ENCODE measurements at regions not wholly inside any gene's neighbourhood (a gene's known extent, or its start where the extent isn't known, plus 50 kb on each side); places are given as distances from the start of the nearest gene placed in this dataset.

GRCh38 chr11:25197515-25197914, 700.7 kb downstream of the LUZP2 start:
- no peak for FAIRE-seq
- Histone ChIP-seq H3K4me1 (ENCODE audit: control insufficient read depth, extremely low read depth, insufficient read depth, low read length) (no peaks in the 10 kb centered on the region), H3K9ac (ENCODE audit: control insufficient read depth, extremely low read depth, insufficient read depth, low read length) (no peak overlapping the region), H3K36me3 (ENCODE audit: control insufficient read depth in 2 of 2, extremely low read depth in 1 of 2, insufficient read depth in 2 of 2, low read length in 2 of 2) (no peaks in the 10 kb centered on the region), H3K27ac (ENCODE audit: control insufficient read depth, insufficient read depth, low read length) (no peak overlapping the region), H3K4me2 (ENCODE audit: control insufficient read depth, extremely low read depth, insufficient read depth, low read depth, low read length) (no peak overlapping the region), H3K27me3 (ENCODE audit: control insufficient read depth, extremely low read depth, insufficient read depth, low read length) (no peaks in the 10 kb centered on the region), H3K9me3 (ENCODE audit: control insufficient read depth, low read depth, low read length) (no peaks in the 10 kb centered on the region), H3K9me1 (ENCODE audit: control insufficient read depth, extremely low read depth, insufficient read depth, low read length) (no peaks in the 10 kb centered on the region), H3K4me3 (ENCODE audit: control insufficient read depth in 2 of 3, extremely low read depth in 1 of 3, insufficient read depth in 2 of 3, low read depth in 1 of 3, low read length in 3 of 3) (no peak overlapping the region), H3K79me2 (ENCODE audit: control insufficient read depth, insufficient read depth, low read length) (no peaks in the 10 kb centered on the region), H2AFZ (ENCODE audit: control insufficient read depth, low read length) (no peak overlapping the region), H4K20me1 (ENCODE audit: control insufficient read depth, extremely low read depth, insufficient read depth, low read length) (no peaks in the 10 kb centered on the region)
- dilution Hi-C loops (cut with MboI; ENCODE audit: extremely low pct_ligation_motif_present, low sequenced_read_pairs): no loop called here
- no peak for DNase-seq (ENCODE audit: low read depth, low spot score)
- TF ChIP-seq EZH2 (IDR thresholded peaks at IDR 0.05; ENCODE audit: low read length) (no peak), CTCF (optimal IDR thresholded peaks at IDR 0.05 in 1 of 3, IDR thresholded peaks at IDR 0.05 in 1 of 3, conservative IDR thresholded peaks at IDR 0.05 in 1 of 3; ENCODE audit: extremely low read depth in 1 of 3, insufficient read depth in 2 of 3, low read length in 3 of 3) (no peak)

- Histone ChIP-seq H3K27ac (ENCODE audit: control insufficient read depth, insufficient read depth, low read length) (no peak overlapping the region), H3K36me3 (ENCODE audit: control insufficient read depth in 2 of 2, extremely low read depth in 1 of 2, insufficient read depth in 2 of 2, low read length in 2 of 2) (no peaks in the 10 kb centered on the region), H4K20me1 (ENCODE audit: control insufficient read depth, extremely low read depth, insufficient read depth, low read length) (no peaks in the 10 kb centered on the region), H3K27me3 (ENCODE audit: control insufficient read depth, extremely low read depth, insufficient read depth, low read length) (no peaks in the 10 kb centered on the region), H3K4me3 (ENCODE audit: control insufficient read depth in 2 of 3, extremely low read depth in 1 of 3, insufficient read depth in 2 of 3, low read depth in 1 of 3, low read length in 3 of 3) (no peak overlapping the region), H3K9me1 (ENCODE audit: control insufficient read depth, extremely low read depth, insufficient read depth, low read length) (no peaks in the 10 kb centered on the region), H3K4me1 (ENCODE audit: control insufficient read depth, extremely low read depth, insufficient read depth, low read length) (no peaks in the 10 kb centered on the region), H3K79me2 (ENCODE audit: control insufficient read depth, insufficient read depth, low read length) (no peaks in the 10 kb centered on the region), H3K4me2 (ENCODE audit: control insufficient read depth, extremely low read depth, insufficient read depth, low read depth, low read length) (no peak overlapping the region), H3K9ac (ENCODE audit: control insufficient read depth, extremely low read depth, insufficient read depth, low read length) (no peak overlapping the region), H3K9me3 (ENCODE audit: control insufficient read depth, low read depth, low read length) (no peaks in the 10 kb centered on the region), H2AFZ (ENCODE audit: control insufficient read depth, low read length) (no peak overlapping the region)
- DNase-seq (ENCODE audit: low read depth, low spot score) (no peak), FAIRE-seq (no peak)
- TF ChIP-seq CTCF (optimal IDR thresholded peaks at IDR 0.05 in 1 of 3, IDR thresholded peaks at IDR 0.05 in 1 of 3, conservative IDR thresholded peaks at IDR 0.05 in 1 of 3; ENCODE audit: extremely low read depth in 1 of 3, insufficient read depth in 2 of 3, low read length in 3 of 3): no peak
- TF ChIP-seq EZH2 (IDR thresholded peaks at IDR 0.05; ENCODE audit: low read length): no peak
- dilution Hi-C loops (cut with MboI; ENCODE audit: extremely low pct_ligation_motif_present, low sequenced_read_pairs): no loop called here
Measured at GRCh38 chr11:25198704-25199103, 701.9 kb downstream of the LUZP2 start.

All from keratinocyte (primary cell).